ENCODE measurements at regions not wholly inside any gene's neighbourhood (a gene's known extent, or its start where the extent isn't known, plus 50 kb on each side); places are given as distances from the start of the nearest gene placed in this dataset.

- Histone ChIP-seq H3K36me3 (ENCODE audit: control insufficient read depth, insufficient read depth, low read length) (no peaks in the 10 kb centered on the region), H3K4me1 (ENCODE audit: control insufficient read depth, insufficient read depth, low read length) (peaks cover 8% of the 10 kb centered on the region), H3K9me3 (ENCODE audit: control insufficient read depth, insufficient read depth, low read length) (no peaks in the 10 kb centered on the region), H3K4me3 (ENCODE audit: low read depth, low read length) (no peak overlapping the region), H3K27ac (ENCODE audit: low read depth, low read length) (no peak overlapping the region), H3K27me3 (ENCODE audit: control insufficient read depth, insufficient read depth, low read length) (no peaks in the 10 kb centered on the region)
- DNase-seq (ENCODE audit: low read depth in 4 of 6, low spot score in 6 of 6): no peak
- WGBS (ENCODE audit: insufficient coverage): 96% methylated on average over 2 of the region's 4 CpGs
Measured at GRCh38 chr17:33375783-33376182, 82.7 kb upstream of the ASIC2 start.

- Histone ChIP-seq H3K36me3 (ENCODE audit: control insufficient read depth, insufficient read depth, low read length) (no peaks in the 10 kb centered on the region), H3K4me1 (ENCODE audit: control insufficient read depth, insufficient read depth, low read length) (peaks cover 15% of the 10 kb centered on the region), H3K27ac (ENCODE audit: low read depth, low read length) (no peak overlapping the region), H3K27me3 (ENCODE audit: control insufficient read depth, insufficient read depth, low read length) (no peaks in the 10 kb centered on the region), H3K9me3 (ENCODE audit: control insufficient read depth, insufficient read depth, low read length) (no peaks in the 10 kb centered on the region), H3K4me3 (ENCODE audit: low read depth, low read length) (no peak overlapping the region)
- 67% methylated on average over 1 of the region's 3 CpGs for WGBS (ENCODE audit: insufficient coverage)
- peak in 2 of 6 donors; percentile 23 to 29 for DNase-seq (ENCODE audit: low read depth in 4 of 6, low spot score in 6 of 6)
Measured at GRCh38 chr17:33377837-33378595, 84.9 kb upstream of the ASIC2 start.

GRCh38 chr17:33381201-33381600 lies 88.1 kb upstream of the ASIC2 start:
- Histone ChIP-seq H3K27ac (ENCODE audit: low read depth, low read length) (no peak overlapping the region), H3K4me3 (ENCODE audit: low read depth, low read length) (no peak overlapping the region), H3K4me1 (ENCODE audit: control insufficient read depth, insufficient read depth, low read length) (peaks cover 15% of the 10 kb centered on the region), H3K9me3 (ENCODE audit: control insufficient read depth, insufficient read depth, low read length) (no peaks in the 10 kb centered on the region), H3K36me3 (ENCODE audit: control insufficient read depth, insufficient read depth, low read length) (no peaks in the 10 kb centered on the region), H3K27me3 (ENCODE audit: control insufficient read depth, insufficient read depth, low read length) (no peaks in the 10 kb centered on the region)
- DNase-seq (ENCODE audit: low read depth in 4 of 6, low spot score in 6 of 6): peak in 3 of 6 donors; percentile 6 to 74 (median 60)
- WGBS (ENCODE audit: insufficient coverage): 22% methylated on average over 6 of the region's 6 CpGs

DNA sequence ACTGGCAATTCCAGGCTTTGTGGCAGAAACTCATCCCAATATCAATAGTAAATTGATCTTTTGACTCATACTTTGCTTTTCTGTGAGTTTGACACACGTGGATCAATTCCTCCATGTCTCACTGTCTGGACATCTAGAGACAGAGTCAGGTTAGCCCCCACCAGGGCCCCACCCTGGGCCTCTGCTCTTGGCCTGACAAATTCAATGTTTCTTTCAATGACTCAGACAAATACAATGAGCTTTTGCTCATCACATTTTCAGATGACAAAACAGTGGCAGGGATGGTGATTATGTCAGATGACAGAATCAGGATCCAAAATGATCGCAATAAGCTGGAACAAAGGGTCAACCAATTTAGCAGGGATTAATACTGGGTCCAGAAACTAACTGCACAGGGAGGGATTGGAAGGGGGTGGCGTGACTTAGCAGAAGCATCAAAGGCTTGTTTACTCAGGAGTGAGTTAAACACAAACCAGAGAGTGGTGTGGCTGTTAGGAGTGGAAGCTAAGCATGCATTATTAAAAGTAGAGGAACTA lies 90.5 kb upstream of the ASIC2 start:
- no peak overlapping the region for H3K27ac ChIP-seq (ENCODE audit: low read depth, low read length)
- H3K4me3 ChIP-seq (ENCODE audit: low read depth, low read length): no peak overlapping the region
- H3K27me3 ChIP-seq (ENCODE audit: control insufficient read depth, insufficient read depth, low read length): no peaks in the 10 kb centered on the region
- no peaks in the 10 kb centered on the region for H3K9me3 ChIP-seq (ENCODE audit: control insufficient read depth, insufficient read depth, low read length)
- peaks cover 11% of the 10 kb centered on the region for H3K4me1 ChIP-seq (ENCODE audit: control insufficient read depth, insufficient read depth, low read length)
- no peak for DNase-seq (ENCODE audit: low read depth in 4 of 6, low spot score in 6 of 6)
- no peaks in the 10 kb centered on the region for H3K36me3 ChIP-seq (ENCODE audit: control insufficient read depth, insufficient read depth, low read length)
- 88% methylated on average over 3 of the region's 3 CpGs for WGBS (ENCODE audit: insufficient coverage)

DNA sequence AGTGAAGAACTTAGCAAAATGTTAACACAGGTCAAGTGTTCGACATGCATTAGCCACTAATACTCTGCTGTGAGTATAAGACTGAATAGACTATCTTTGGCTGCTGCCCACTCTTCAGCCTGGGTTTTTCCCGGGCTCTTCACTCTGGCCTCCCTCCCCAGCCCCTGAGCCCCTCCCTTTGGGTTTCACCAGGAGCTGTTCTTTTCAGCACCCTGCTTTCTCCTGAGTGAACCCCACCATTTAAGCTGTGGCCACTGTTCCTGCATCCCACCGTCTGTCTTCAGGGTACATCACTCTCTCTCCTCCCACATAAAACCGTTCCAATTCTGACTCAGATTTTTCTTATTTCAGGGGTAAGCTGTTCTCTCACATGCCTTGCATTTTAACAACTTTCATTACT lies 92.0 kb upstream of the ASIC2 start:
- peaks cover 11% of the 10 kb centered on the region for H3K4me1 ChIP-seq (ENCODE audit: control insufficient read depth, insufficient read depth, low read length)
- no peaks in the 10 kb centered on the region for H3K36me3 ChIP-seq (ENCODE audit: control insufficient read depth, insufficient read depth, low read length)
- H3K4me3 ChIP-seq (ENCODE audit: low read depth, low read length): no peak overlapping the region
- 31% methylated on average over 1 of the region's 4 CpGs for WGBS (ENCODE audit: insufficient coverage)
- no peaks in the 10 kb centered on the region for H3K9me3 ChIP-seq (ENCODE audit: control insufficient read depth, insufficient read depth, low read length)
- no peak overlapping the region for H3K27ac ChIP-seq (ENCODE audit: low read depth, low read length)
- DNase-seq (ENCODE audit: low read depth in 4 of 6, low spot score in 6 of 6): peak in 1 of 6 donors; percentile 17
- H3K27me3 ChIP-seq (ENCODE audit: control insufficient read depth, insufficient read depth, low read length): no peaks in the 10 kb centered on the region

DNA sequence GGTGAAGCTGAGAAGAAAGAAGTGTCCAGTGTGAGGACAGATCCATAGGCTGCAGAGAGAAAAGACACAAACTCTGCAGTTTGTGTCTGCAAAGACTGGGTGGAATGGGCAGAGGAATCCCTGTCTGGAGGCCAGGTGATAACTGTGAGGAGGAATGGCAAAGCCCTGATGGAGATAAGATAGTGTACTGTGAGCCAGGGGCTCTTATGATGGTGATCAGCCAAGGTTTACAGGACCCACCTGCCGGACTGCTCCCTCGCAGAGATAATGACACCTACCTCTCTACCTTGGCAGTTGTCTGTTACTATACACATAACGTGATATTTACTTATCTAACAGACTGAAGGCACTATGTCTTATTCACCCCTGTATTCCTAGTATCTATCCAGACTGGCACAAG lies 92.6 kb upstream of the ASIC2 start:
- DNase-seq (ENCODE audit: low read depth in 4 of 6, low spot score in 6 of 6): no peak
- Histone ChIP-seq H3K36me3 (ENCODE audit: control insufficient read depth, insufficient read depth, low read length) (no peaks in the 10 kb centered on the region), H3K4me3 (ENCODE audit: low read depth, low read length) (no peak overlapping the region), H3K9me3 (ENCODE audit: control insufficient read depth, insufficient read depth, low read length) (no peaks in the 10 kb centered on the region), H3K4me1 (ENCODE audit: control insufficient read depth, insufficient read depth, low read length) (peaks cover 7% of the 10 kb centered on the region), H3K27me3 (ENCODE audit: control insufficient read depth, insufficient read depth, low read length) (no peaks in the 10 kb centered on the region), H3K27ac (ENCODE audit: low read depth, low read length) (no peak overlapping the region)
- 94% methylated on average over 3 of the region's 3 CpGs for WGBS (ENCODE audit: insufficient coverage)

DNA sequence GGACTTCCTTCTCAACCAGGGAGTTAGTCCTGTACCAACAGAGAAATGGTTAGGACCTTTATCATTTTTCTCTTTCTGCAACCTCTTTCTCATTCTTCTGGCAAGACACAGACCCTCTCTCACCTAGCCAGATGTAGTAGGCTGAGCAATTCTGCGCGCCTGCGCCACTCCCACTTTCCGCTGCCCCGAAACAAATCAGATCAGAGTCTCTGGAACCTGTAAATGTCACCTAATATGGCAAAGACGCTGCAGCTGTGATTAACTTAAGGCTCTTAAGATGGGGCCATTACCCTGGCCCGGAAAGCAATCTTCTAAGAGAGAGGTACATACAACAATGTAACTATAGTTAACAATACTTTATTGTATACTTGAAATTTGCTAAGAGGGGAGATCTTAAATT lies 94.3 kb upstream of the ASIC2 start:
- Histone ChIP-seq H3K27ac (ENCODE audit: low read depth, low read length) (no peak overlapping the region), H3K27me3 (ENCODE audit: control insufficient read depth, insufficient read depth, low read length) (no peaks in the 10 kb centered on the region), H3K4me1 (ENCODE audit: control insufficient read depth, insufficient read depth, low read length) (no peaks in the 10 kb centered on the region), H3K4me3 (ENCODE audit: low read depth, low read length) (no peak overlapping the region), H3K36me3 (ENCODE audit: control insufficient read depth, insufficient read depth, low read length) (no peaks in the 10 kb centered on the region), H3K9me3 (ENCODE audit: control insufficient read depth, insufficient read depth, low read length) (no peaks in the 10 kb centered on the region)
- 92% methylated on average over 5 of the region's 7 CpGs for WGBS (ENCODE audit: insufficient coverage)
- DNase-seq (ENCODE audit: low read depth in 4 of 6, low spot score in 6 of 6): no peak

GRCh38 chr17:33389504-33390135 lies 96.5 kb upstream of the ASIC2 start:
- Histone ChIP-seq H3K4me3 (ENCODE audit: low read depth, low read length) (no peak overlapping the region), H3K36me3 (ENCODE audit: control insufficient read depth, insufficient read depth, low read length) (no peaks in the 10 kb centered on the region), H3K9me3 (ENCODE audit: control insufficient read depth, insufficient read depth, low read length) (no peaks in the 10 kb centered on the region), H3K27me3 (ENCODE audit: control insufficient read depth, insufficient read depth, low read length) (no peaks in the 10 kb centered on the region), H3K4me1 (ENCODE audit: control insufficient read depth, insufficient read depth, low read length) (no peaks in the 10 kb centered on the region), H3K27ac (ENCODE audit: low read depth, low read length) (no peak overlapping the region)
- DNase-seq (ENCODE audit: low read depth in 4 of 6, low spot score in 6 of 6): no peak
- 86% methylated on average over 3 of the region's 4 CpGs for WGBS (ENCODE audit: insufficient coverage)

- Histone ChIP-seq H3K27ac (ENCODE audit: low read depth, low read length) (no peak overlapping the region), H3K27me3 (ENCODE audit: control insufficient read depth, insufficient read depth, low read length) (no peaks in the 10 kb centered on the region), H3K4me3 (ENCODE audit: low read depth, low read length) (no peak overlapping the region), H3K36me3 (ENCODE audit: control insufficient read depth, insufficient read depth, low read length) (no peaks in the 10 kb centered on the region), H3K4me1 (ENCODE audit: control insufficient read depth, insufficient read depth, low read length) (no peaks in the 10 kb centered on the region), H3K9me3 (ENCODE audit: control insufficient read depth, insufficient read depth, low read length) (no peaks in the 10 kb centered on the region)
- 46% methylated on average over 6 of the region's 6 CpGs for WGBS (ENCODE audit: insufficient coverage)
- no peak for DNase-seq (ENCODE audit: low read depth in 4 of 6, low spot score in 6 of 6)
Measured at GRCh38 chr17:33390479-33391176, 97.5 kb upstream of the ASIC2 start.
